Activated CD4-positive, alpha-beta memory T cell treated with anti-CD3 and anti-CD28 coated beads, Interleukin-2, amount 10 ng/mL, durations not matched to agents 7 days and 5 days (primary cell): ENCODE measurements at regions not wholly inside any gene's neighbourhood (a gene's known extent, or its start where the extent isn't known, plus 50 kb on each side); places are given as distances from the start of the nearest gene placed in this dataset.

Source experiments
- CTCF ChIA-PET: fragments of 350-600 bp; sonication (Branson Sonifier 250); formaldehyde crosslinking; loops from one replicate; lab custom pipeline; 2021; ENCODE audit warnings: antibody characterized with exemption, inconsistent platforms; lab: Charles Lee
- POLR2A ChIA-PET: fragments of 350-600 bp; sonication (Branson Sonifier 250); formaldehyde crosslinking; loops from one replicate; lab custom pipeline; 2021; ENCODE audit warnings: antibody characterized with exemption; lab: Charles Lee
- DNase-seq: peaks from one replicate; pipeline ENCODE4 v3.0.0-alpha.2; 2020
- H3K27ac Mint-ChIP-seq: one replicate; pipeline ENCODE4 v1.8.0; 2021; ENCODE audit warnings: mild to moderate bottlenecking, mixed read lengths
- H3K27me3 Mint-ChIP-seq: one replicate; pipeline ENCODE4 v1.8.0; 2021; ENCODE audit warnings: mixed read lengths
- H3K36me3 Mint-ChIP-seq: one replicate; pipeline ENCODE4 v1.8.0; 2021; ENCODE audit warnings: low read depth, mixed read lengths
- H3K4me1 Mint-ChIP-seq: one replicate; pipeline ENCODE4 v1.8.0; 2021; ENCODE audit warnings: mixed read lengths
- H3K4me3 Mint-ChIP-seq: one replicate; pipeline ENCODE4 v1.8.0; 2021; ENCODE audit warnings: mild to moderate bottlenecking, mixed read lengths
- H3K9me3 Mint-ChIP-seq: one replicate; pipeline ENCODE4 v1.8.0; 2021; ENCODE audit warnings: mixed read lengths

DNA sequence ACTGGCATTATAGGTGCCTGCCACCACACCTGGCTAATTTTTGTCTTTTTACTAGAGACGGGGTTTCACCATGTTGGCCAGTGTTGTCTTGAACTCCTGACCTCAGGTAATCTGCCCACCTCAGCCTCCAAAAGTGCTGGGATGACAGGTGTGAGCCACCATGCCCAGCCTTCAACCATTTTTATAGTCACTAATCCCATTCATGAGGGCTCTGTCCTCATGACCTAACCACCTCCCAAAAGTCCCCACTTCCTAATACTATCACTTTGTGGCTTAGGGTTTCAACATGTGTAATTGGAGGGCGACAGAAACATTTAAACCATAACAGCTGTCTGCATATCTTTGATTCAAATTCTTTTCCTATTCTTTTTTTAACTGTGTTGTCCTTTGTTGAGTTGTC, 229.6 kb upstream of the AGA start:
- Mint-ChIP-seq H3K9me3 (no peaks in the 10 kb centered on the region), H3K27ac (no peak overlapping the region), H3K4me3 (no peak overlapping the region), H3K36me3 (no peaks in the 10 kb centered on the region), H3K4me1 (no peaks in the 10 kb centered on the region), H3K27me3 (no peaks in the 10 kb centered on the region)
- CTCF ChIA-PET = no interaction called here
- POLR2A ChIA-PET = no interaction called here
- no peak for DNase-seq

DNA sequence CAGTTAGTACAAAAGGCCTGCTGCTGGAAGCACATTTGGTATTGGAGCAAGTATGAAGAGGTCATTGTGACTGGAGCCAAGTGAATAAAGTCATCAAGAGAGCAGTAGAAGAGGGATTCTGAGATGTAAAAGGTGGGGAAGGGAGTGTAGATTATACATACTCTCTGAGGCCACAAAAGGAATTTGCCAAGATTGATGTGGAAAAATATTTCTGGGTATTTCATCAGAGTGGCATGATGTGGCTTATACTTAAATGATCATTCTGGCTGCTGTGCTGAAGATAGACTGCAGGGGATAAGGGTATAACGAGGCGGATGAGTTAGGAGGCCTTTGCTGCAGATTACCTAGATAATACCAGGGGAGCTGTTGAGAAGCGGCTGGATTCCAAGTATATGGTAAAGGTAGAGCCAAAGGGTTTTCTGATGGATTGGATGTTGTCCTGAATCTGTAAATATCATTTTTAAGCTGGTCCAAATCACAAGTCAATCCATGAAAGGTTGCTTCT, 231.8 kb upstream of the AGA start:
- Mint-ChIP-seq H3K27ac (no peak overlapping the region), H3K9me3 (no peaks in the 10 kb centered on the region), H3K36me3 (no peaks in the 10 kb centered on the region), H3K4me3 (no peak overlapping the region), H3K4me1 (no peaks in the 10 kb centered on the region), H3K27me3 (no peaks in the 10 kb centered on the region)
- ChIA-PET CTCF (no interaction called here), POLR2A (no interaction called here)
- DNase-seq = no peak

GRCh38 chr4:177680308-177680707, 238.1 kb upstream of the AGA start:
- Mint-ChIP-seq H3K4me1 (peaks cover 2% of the 10 kb centered on the region), H3K27ac (no peak overlapping the region), H3K27me3 (no peaks in the 10 kb centered on the region), H3K4me3 (no peak overlapping the region), H3K9me3 (no peaks in the 10 kb centered on the region), H3K36me3 (no peaks in the 10 kb centered on the region)
- CTCF ChIA-PET = no interaction called here
- no peak for DNase-seq
- POLR2A ChIA-PET = no interaction called here

DNA sequence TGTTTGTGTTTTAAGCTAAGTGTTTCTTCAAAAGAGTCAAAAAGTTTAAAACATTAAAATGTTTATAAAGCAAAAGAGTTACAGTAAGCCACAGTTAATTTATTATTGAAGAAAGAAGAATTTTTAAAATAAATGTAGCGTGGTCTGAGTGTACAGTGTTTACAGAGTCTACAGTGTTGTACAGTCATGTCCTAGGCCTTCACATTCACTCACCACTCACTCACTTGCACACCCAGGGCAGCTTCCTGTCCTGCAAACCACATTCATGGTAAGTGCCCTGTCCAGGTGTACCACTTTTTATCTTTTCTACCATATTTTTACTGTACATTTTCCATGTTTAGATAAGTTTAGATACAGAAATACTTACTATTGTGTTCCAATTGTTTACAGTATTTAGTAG, 239.7 kb upstream of the AGA start:
- Mint-ChIP-seq H3K27me3 (no peaks in the 10 kb centered on the region), H3K4me3 (no peak overlapping the region), H3K9me3 (no peaks in the 10 kb centered on the region), H3K27ac (no peak overlapping the region), H3K36me3 (no peaks in the 10 kb centered on the region), H3K4me1 (peaks cover 2% of the 10 kb centered on the region)
- ChIA-PET CTCF (no interaction called here), POLR2A (no interaction called here)
- DNase-seq = no peak

DNA sequence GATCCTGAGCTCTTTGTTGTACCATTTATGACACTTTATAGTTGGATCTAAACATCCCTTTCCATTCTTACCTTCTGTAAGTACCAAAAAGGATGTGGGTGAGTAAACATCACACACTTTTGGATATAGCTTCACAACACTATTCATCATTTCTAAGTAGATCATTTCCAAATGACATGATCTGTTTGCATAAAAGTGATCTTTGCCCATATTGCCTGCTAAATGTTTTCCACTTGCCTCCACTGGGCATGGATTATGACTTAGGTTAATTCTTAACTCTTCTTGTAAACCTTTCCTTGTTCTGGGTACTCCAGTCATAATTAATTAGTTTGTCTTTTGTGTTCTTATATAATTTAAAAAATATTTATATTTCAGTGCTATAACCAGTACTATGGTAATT, 244.9 kb upstream of the AGA start:
- H3K9me3 Mint-ChIP-seq = no peaks in the 10 kb centered on the region
- no peak overlapping the region for H3K27ac Mint-ChIP-seq
- no peak overlapping the region for H3K4me3 Mint-ChIP-seq
- CTCF ChIA-PET = no interaction called here
- DNase-seq = no peak
- POLR2A ChIA-PET = no interaction called here
- H3K27me3 Mint-ChIP-seq = no peaks in the 10 kb centered on the region
- H3K36me3 Mint-ChIP-seq = no peaks in the 10 kb centered on the region
- no peaks in the 10 kb centered on the region for H3K4me1 Mint-ChIP-seq

- ChIA-PET POLR2A (no interaction called here), CTCF (no interaction called here)
- Mint-ChIP-seq H3K4me3 (no peak overlapping the region), H3K9me3 (no peaks in the 10 kb centered on the region), H3K4me1 (no peaks in the 10 kb centered on the region), H3K27me3 (no peaks in the 10 kb centered on the region), H3K27ac (no peak overlapping the region), H3K36me3 (no peaks in the 10 kb centered on the region)
- DNase-seq = no peak
Observed at GRCh38 chr4:177692907-177693306, 250.7 kb upstream of the AGA start.

GRCh38 chr4:177696438-177696966, 254.3 kb upstream of the AGA start:
- DNase-seq = no peak
- CTCF ChIA-PET = no interaction called here
- H3K27me3 Mint-ChIP-seq = no peaks in the 10 kb centered on the region
- no peak overlapping the region for H3K27ac Mint-ChIP-seq
- POLR2A ChIA-PET = no interaction called here
- no peaks in the 10 kb centered on the region for H3K4me1 Mint-ChIP-seq
- no peak overlapping the region for H3K4me3 Mint-ChIP-seq
- H3K9me3 Mint-ChIP-seq = no peaks in the 10 kb centered on the region
- no peaks in the 10 kb centered on the region for H3K36me3 Mint-ChIP-seq

GRCh38 chr4:177699365-177700213, 257.4 kb upstream of the AGA start:
- ChIA-PET CTCF (no interaction called here), POLR2A (no interaction called here)
- H3K4me1 Mint-ChIP-seq = no peaks in the 10 kb centered on the region
- no peaks in the 10 kb centered on the region for H3K36me3 Mint-ChIP-seq
- no peaks in the 10 kb centered on the region for H3K27me3 Mint-ChIP-seq
- no peak overlapping the region for H3K4me3 Mint-ChIP-seq
- H3K9me3 Mint-ChIP-seq = no peaks in the 10 kb centered on the region
- DNase-seq = no peak
- H3K27ac Mint-ChIP-seq = no peak overlapping the region

DNA sequence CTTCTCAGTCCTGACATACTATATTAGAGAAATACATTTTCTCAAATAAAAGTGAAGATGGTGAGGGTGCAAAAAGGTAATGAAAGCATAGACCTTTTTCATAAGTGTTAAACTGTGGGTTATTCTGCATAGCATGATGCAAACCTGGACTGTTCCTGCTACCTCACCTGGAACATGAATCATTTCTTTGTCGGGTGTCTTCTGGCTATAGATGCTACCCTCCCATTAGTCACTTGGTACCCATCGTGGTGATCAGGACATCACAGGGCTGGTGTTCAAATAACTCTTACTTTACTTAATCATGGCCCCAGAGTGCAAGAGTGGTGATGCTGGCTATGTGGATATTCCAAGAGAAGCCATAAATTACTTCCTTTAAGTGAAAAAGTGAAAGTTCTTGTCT, 264.7 kb upstream of the AGA start:
- no peaks in the 10 kb centered on the region for H3K27me3 Mint-ChIP-seq
- no peaks in the 10 kb centered on the region for H3K9me3 Mint-ChIP-seq
- H3K36me3 Mint-ChIP-seq = no peaks in the 10 kb centered on the region
- no peak overlapping the region for H3K4me3 Mint-ChIP-seq
- H3K27ac Mint-ChIP-seq = no peak overlapping the region
- ChIA-PET CTCF (no interaction called here), POLR2A (no interaction called here)
- no peaks in the 10 kb centered on the region for H3K4me1 Mint-ChIP-seq
- DNase-seq = no peak

DNA sequence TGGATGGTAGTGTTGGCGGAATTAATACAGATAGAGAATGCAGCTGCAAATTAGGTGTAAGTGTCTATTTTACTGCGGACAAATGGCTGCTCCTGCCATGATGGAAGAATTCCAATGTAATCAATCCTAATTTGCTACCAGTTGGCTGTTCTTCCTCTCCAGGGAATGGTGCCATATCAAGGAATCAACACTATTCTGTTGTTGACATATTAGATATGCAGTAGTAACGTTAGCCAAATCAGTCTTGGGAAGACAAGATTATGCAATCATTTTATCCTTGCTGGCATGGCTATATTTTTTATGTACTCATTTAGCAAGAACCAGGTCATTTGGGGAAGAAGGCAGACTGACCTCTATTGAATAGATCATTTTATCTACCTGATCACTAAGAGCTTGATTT, 271.2 kb upstream of the AGA start:
- H3K27me3 Mint-ChIP-seq = no peaks in the 10 kb centered on the region
- CTCF ChIA-PET = no interaction called here
- no peaks in the 10 kb centered on the region for H3K4me1 Mint-ChIP-seq
- no peak overlapping the region for H3K4me3 Mint-ChIP-seq
- POLR2A ChIA-PET = no interaction called here
- H3K36me3 Mint-ChIP-seq = no peaks in the 10 kb centered on the region
- no peak for DNase-seq
- no peaks in the 10 kb centered on the region for H3K9me3 Mint-ChIP-seq
- H3K27ac Mint-ChIP-seq = no peak overlapping the region

DNA sequence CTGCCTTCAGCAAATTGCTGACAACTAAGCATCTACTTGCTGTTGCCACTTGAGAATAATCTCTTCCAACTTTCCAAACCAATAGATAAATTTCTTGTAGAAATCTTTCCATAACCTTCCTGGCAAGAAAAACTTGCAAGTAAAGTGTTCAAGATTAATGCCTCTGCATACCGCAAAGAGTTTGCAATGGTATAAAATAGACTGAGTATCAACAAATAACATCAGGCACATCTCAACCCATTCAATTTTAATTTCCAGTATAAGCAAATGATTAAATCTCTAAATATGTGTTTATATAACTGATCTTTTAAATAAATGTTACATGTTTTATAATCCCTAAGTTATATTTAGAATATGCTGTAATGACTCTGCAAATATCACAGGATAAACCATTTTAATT, 275.2 kb upstream of the AGA start:
- no peak for DNase-seq
- Mint-ChIP-seq H3K27me3 (no peaks in the 10 kb centered on the region), H3K4me3 (no peak overlapping the region), H3K27ac (no peak overlapping the region), H3K36me3 (no peaks in the 10 kb centered on the region), H3K4me1 (no peaks in the 10 kb centered on the region), H3K9me3 (no peaks in the 10 kb centered on the region)
- ChIA-PET CTCF (no interaction called here), POLR2A (no interaction called here)

DNA sequence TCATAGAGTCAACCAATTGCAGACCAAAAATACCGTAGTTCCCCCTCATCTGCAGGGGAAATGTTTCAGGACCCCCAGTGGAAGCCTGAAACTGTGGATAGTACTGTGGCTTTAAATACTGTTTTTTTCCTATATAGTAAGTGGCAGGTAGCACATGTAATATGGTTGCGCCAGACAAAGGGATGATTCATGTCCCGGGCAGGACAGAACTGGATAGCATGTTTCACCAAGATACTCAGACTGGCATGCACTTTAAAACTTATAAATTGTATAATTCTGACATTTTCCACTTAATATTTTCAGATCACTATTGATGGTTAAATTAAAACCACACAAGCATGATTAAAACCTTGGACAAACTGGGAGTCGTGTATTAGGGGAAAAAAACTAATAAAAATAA, 276.3 kb upstream of the AGA start:
- CTCF ChIA-PET = no interaction called here
- no peaks in the 10 kb centered on the region for H3K4me1 Mint-ChIP-seq
- no peak overlapping the region for H3K27ac Mint-ChIP-seq
- H3K36me3 Mint-ChIP-seq = no peaks in the 10 kb centered on the region
- no peak overlapping the region for H3K4me3 Mint-ChIP-seq
- POLR2A ChIA-PET = no interaction called here
- DNase-seq = no peak
- no peaks in the 10 kb centered on the region for H3K9me3 Mint-ChIP-seq
- H3K27me3 Mint-ChIP-seq = no peaks in the 10 kb centered on the region

GRCh38 chr4:177726111-177726510, 283.9 kb upstream of the AGA start:
- H3K36me3 Mint-ChIP-seq = no peaks in the 10 kb centered on the region
- no peaks in the 10 kb centered on the region for H3K4me1 Mint-ChIP-seq
- no peak for DNase-seq
- no peak overlapping the region for H3K27ac Mint-ChIP-seq
- H3K9me3 Mint-ChIP-seq = no peaks in the 10 kb centered on the region
- ChIA-PET POLR2A (no interaction called here), CTCF (no interaction called here)
- H3K27me3 Mint-ChIP-seq = no peaks in the 10 kb centered on the region
- H3K4me3 Mint-ChIP-seq = no peak overlapping the region
